ENCODE measurements at regions not wholly inside any gene's neighbourhood (a gene's known extent, or its start where the extent isn't known, plus 50 kb on each side); places are given as distances from the start of the nearest gene placed in this dataset.
"Not testable (repeated sequence)": the region's sequence is repeated elsewhere in the genome, so short reads cannot be mapped to it uniquely, and the experiment has no call there.

DNA sequence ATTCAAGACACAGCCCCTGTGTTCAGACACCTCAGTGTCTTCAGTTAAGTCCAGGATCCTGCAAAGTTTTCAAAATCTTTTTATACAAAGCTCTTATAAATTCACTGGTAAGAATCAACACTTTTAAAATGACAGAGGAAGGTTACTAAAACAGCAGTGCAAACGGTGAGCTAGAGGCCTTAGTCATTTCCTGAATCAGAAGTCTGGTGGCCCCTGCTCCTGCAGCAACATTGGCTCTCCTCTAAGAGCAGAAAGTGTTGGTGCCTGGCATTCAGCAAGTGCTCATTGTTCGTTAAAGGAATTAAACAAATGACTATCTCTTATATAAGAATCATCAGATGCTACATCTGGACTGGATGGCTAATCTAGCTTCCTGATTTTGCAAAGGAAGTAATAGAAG is 282.9 kb downstream of the PTGER3 start:
- H3K27me3 ChIP-seq (ENCODE audit: control insufficient read depth in 1 of 2, insufficient read depth in 2 of 2, low read length in 1 of 2) = no peaks in the 10 kb centered on the region
- ATAC-seq (ENCODE audit: low FRiP score) (no peak), DNase-seq (no peak)
- intact Hi-C loops (cut with DNase I) = no loop called here
- H3K4me1 ChIP-seq (ENCODE audit: control insufficient read depth in 1 of 2, insufficient read depth in 2 of 2, low read length in 2 of 2) = no peaks in the 10 kb centered on the region
- no peak overlapping the region for H3K27ac ChIP-seq (ENCODE audit: low read depth in 1 of 2, low read length in 2 of 2)
- 39 to 49% methylated on average over 2 of the region's 2 CpGs for WGBS, 2 donors
- H3K36me3 ChIP-seq (ENCODE audit: control insufficient read depth in 1 of 2, insufficient read depth in 2 of 2, low read length in 1 of 2) = no peaks in the 10 kb centered on the region
- H3K4me3 ChIP-seq (ENCODE audit: low read length in 2 of 2) = no peak overlapping the region
- no peaks in the 10 kb centered on the region for H3K9me3 ChIP-seq (ENCODE audit: control insufficient read depth, low read length)

DNA sequence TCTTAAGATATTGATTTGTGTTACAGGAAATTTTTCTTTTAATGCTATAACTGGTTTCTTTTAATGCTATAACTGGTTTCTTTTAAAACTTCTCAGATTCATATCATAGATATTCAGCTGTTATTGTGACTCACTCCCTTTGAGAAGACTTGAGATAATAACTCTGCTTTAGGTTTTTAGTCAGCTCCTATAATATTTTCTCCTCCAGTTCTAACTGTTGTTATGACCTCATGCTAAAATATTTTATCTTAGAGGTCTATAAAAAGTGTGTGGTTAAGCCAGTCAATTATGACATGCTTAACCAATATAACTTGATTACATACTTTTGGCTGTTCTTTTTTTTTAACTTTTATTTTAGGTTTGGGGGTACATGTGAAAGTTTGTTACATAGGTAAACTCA is 280.2 kb downstream of the PTGER3 start:
- ATAC-seq (ENCODE audit: low FRiP score) (no peak), DNase-seq (no peak)
- Histone ChIP-seq H3K4me1 (ENCODE audit: control insufficient read depth in 1 of 2, insufficient read depth in 2 of 2, low read length in 2 of 2) (no peaks in the 10 kb centered on the region), H3K9me3 (ENCODE audit: control insufficient read depth, low read length) (no peaks in the 10 kb centered on the region), H3K27ac (ENCODE audit: low read depth in 1 of 2, low read length in 2 of 2) (no peak overlapping the region), H3K36me3 (ENCODE audit: control insufficient read depth in 1 of 2, insufficient read depth in 2 of 2, low read length in 1 of 2) (no peaks in the 10 kb centered on the region), H3K4me3 (ENCODE audit: low read length in 2 of 2) (no peak overlapping the region), H3K27me3 (ENCODE audit: control insufficient read depth in 1 of 2, insufficient read depth in 2 of 2, low read length in 1 of 2) (no peaks in the 10 kb centered on the region)
- intact Hi-C loops (cut with DNase I) = no loop called here

DNA sequence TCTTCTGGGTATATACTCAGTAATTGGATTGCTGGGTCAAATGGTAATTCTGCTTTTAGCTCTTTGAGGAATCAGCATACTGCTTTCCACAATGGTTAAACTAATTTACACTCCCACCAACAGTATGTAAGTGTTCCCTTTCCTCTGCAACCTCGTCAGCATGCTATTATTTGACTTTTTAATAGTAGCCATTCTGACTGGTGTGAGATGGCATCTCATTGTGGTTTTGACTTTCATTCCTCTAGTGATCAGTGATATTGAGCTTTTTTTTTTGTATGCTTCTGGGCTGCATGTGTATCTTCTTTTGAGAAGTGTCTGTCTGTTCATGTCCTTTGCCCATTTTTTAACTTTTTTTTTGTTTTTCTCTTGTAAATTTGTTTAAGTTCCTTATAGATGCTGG is 279.4 kb downstream of the PTGER3 start:
- Histone ChIP-seq H3K27ac (ENCODE audit: low read depth in 1 of 2, low read length in 2 of 2) (no peak overlapping the region), H3K36me3 (ENCODE audit: control insufficient read depth in 1 of 2, insufficient read depth in 2 of 2, low read length in 1 of 2) (no peaks in the 10 kb centered on the region), H3K4me1 (ENCODE audit: control insufficient read depth in 1 of 2, insufficient read depth in 2 of 2, low read length in 2 of 2) (no peaks in the 10 kb centered on the region), H3K27me3 (ENCODE audit: control insufficient read depth in 1 of 2, insufficient read depth in 2 of 2, low read length in 1 of 2) (no peaks in the 10 kb centered on the region), H3K9me3 (ENCODE audit: control insufficient read depth, low read length) (no peaks in the 10 kb centered on the region), H3K4me3 (ENCODE audit: low read length in 2 of 2) (no peak overlapping the region)
- no peak for ATAC-seq (ENCODE audit: low FRiP score)
- intact Hi-C loops (cut with DNase I) = no loop called here
- WGBS, 2 donors = 88 to 100% methylated on average over 1 of the region's 1 CpG
- no peak for DNase-seq

DNA sequence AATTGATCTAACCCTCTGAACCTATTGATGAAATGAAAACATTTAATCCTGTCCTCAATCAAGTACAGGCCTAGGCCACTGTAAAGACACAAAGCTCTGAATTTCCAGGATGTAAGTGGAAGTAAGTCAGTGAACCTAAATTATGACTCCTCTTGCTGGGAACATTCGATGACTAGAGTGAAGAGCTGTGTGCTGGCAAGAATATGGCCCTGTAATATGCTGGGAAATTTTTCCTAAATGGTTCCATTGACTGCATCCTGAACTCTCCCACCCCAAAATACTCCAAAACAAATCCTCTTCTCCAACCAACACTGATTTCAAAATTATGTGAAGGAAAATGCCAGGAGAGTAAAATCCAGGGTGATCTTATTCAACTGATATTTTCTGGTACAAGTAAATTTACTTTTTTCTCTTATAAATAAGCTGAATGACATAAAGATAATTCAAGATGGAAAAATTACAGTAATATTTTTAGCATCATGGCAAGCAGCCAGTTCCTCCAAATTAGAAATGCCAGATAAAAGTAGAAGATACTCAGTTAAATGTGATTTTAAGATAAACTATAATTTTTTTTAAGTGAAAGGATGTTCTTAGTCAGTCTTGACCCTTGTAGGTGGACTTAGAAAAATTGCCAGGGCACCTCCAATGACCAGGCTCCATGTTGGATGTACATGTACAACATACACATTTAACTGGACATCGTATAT is 269.4 kb downstream of the PTGER3 start:
- Histone ChIP-seq H3K36me3 (ENCODE audit: control insufficient read depth in 1 of 2, insufficient read depth in 2 of 2, low read length in 1 of 2) (no peaks in the 10 kb centered on the region), H3K4me1 (ENCODE audit: control insufficient read depth in 1 of 2, insufficient read depth in 2 of 2, low read length in 2 of 2) (no peaks in the 10 kb centered on the region), H3K9me3 (ENCODE audit: control insufficient read depth, low read length) (no peaks in the 10 kb centered on the region), H3K27me3 (ENCODE audit: control insufficient read depth in 1 of 2, insufficient read depth in 2 of 2, low read length in 1 of 2) (no peaks in the 10 kb centered on the region), H3K4me3 (ENCODE audit: low read length in 2 of 2) (no peak overlapping the region), H3K27ac (ENCODE audit: low read depth in 1 of 2, low read length in 2 of 2) (no peak overlapping the region)
- ATAC-seq (ENCODE audit: low FRiP score) (no peak), DNase-seq (no peak)
- intact Hi-C loops (cut with DNase I) = no loop called here
- WGBS, 2 donors = 75 to 76% methylated on average over 2 of the region's 2 CpGs

DNA sequence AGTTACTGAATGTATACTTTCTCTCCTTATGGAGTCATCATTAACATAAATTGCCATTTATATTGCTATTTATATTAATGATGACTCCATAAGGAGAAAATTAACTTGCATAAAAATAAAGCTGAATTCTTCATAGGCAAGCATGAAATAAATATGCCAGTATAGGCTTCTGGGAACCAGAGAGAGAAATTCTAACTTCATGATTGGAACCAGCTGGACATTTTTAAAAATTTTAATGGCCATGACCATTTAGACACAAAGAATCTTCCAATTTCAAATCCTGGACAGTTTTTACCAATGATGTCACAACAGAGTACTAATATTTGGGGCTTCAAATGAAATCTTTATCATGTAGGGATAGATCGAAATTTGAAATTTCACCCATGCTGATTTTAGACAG is 268.7 kb downstream of the PTGER3 start:
- no peak overlapping the region for H3K27ac ChIP-seq (ENCODE audit: low read depth in 1 of 2, low read length in 2 of 2)
- intact Hi-C loops (cut with DNase I) = no loop called here
- DNase-seq (no peak), ATAC-seq (ENCODE audit: low FRiP score) (no peak)
- H3K4me1 ChIP-seq (ENCODE audit: control insufficient read depth in 1 of 2, insufficient read depth in 2 of 2, low read length in 2 of 2) = no peaks in the 10 kb centered on the region
- WGBS, 2 donors = 98 to 100% methylated on average over 1 of the region's 1 CpG
- H3K36me3 ChIP-seq (ENCODE audit: control insufficient read depth in 1 of 2, insufficient read depth in 2 of 2, low read length in 1 of 2) = no peaks in the 10 kb centered on the region
- H3K27me3 ChIP-seq (ENCODE audit: control insufficient read depth in 1 of 2, insufficient read depth in 2 of 2, low read length in 1 of 2) = no peaks in the 10 kb centered on the region
- no peaks in the 10 kb centered on the region for H3K9me3 ChIP-seq (ENCODE audit: control insufficient read depth, low read length)
- H3K4me3 ChIP-seq (ENCODE audit: low read length in 2 of 2) = no peak overlapping the region

DNA sequence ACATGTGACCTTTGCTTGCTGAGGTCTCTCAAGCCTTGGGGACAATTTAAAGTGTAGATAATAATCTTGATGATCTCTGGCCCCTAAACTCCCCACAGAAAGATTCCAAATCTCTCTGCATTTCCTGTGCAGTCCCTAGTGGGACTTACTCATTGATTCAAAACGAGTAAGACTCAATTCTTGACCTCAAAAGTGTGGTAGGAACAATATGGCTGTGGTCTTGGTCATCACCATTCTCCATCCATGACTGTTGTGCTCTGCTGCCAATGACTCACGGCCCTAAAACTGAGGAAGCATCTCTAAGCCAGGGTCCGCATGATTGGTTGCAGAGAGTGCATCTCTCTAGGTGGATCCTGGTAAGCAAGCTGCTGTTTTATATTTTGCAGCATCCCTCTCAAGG is 268.0 kb downstream of the PTGER3 start:
- no peaks in the 10 kb centered on the region for H3K4me1 ChIP-seq (ENCODE audit: control insufficient read depth in 1 of 2, insufficient read depth in 2 of 2, low read length in 2 of 2)
- intact Hi-C loops (cut with DNase I) = no loop called here
- no peak for ATAC-seq (ENCODE audit: low FRiP score)
- no peaks in the 10 kb centered on the region for H3K9me3 ChIP-seq (ENCODE audit: control insufficient read depth, low read length)
- no peak overlapping the region for H3K4me3 ChIP-seq (ENCODE audit: low read length in 2 of 2)
- H3K27me3 ChIP-seq (ENCODE audit: control insufficient read depth in 1 of 2, insufficient read depth in 2 of 2, low read length in 1 of 2) = no peaks in the 10 kb centered on the region
- WGBS, 2 donors = 74 to 79% methylated on average over 3 of the region's 3 CpGs
- H3K36me3 ChIP-seq (ENCODE audit: control insufficient read depth in 1 of 2, insufficient read depth in 2 of 2, low read length in 1 of 2) = no peaks in the 10 kb centered on the region
- no peak for DNase-seq
- no peak overlapping the region for H3K27ac ChIP-seq (ENCODE audit: low read depth in 1 of 2, low read length in 2 of 2)

DNA sequence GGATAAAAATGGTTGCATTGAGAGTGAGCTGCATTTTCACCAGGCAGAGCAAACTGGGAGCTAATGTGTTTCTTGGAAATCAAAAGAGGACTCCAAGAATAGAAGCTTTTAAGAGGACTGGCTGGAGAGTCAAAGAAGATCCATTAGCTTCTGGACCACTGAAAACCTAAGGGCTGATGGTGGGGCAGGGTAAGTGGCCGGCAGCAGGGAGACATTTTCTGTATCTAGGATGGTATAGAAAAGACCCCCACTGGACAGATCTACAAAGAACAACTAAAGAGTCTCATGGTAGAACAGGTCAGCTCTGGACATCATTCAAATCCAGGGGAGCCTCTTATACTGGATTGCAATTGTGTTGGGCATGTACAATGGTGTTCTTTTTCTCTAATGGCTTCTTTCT is 262.3 kb downstream of the PTGER3 start:
- Histone ChIP-seq H3K4me3 (ENCODE audit: low read length in 2 of 2) (no peak overlapping the region), H3K36me3 (ENCODE audit: control insufficient read depth in 1 of 2, insufficient read depth in 2 of 2, low read length in 1 of 2) (no peaks in the 10 kb centered on the region), H3K27me3 (ENCODE audit: control insufficient read depth in 1 of 2, insufficient read depth in 2 of 2, low read length in 1 of 2) (no peaks in the 10 kb centered on the region), H3K27ac (ENCODE audit: low read depth in 1 of 2, low read length in 2 of 2) (no peak overlapping the region), H3K9me3 (ENCODE audit: control insufficient read depth, low read length) (no peaks in the 10 kb centered on the region), H3K4me1 (ENCODE audit: control insufficient read depth in 1 of 2, insufficient read depth in 2 of 2, low read length in 2 of 2) (no peaks in the 10 kb centered on the region)
- DNase-seq (no peak), ATAC-seq (ENCODE audit: low FRiP score) (no peak)
- intact Hi-C loops (cut with DNase I) = no loop called here
- WGBS, 2 donors = 95 to 100% methylated on average over 1 of the region's 1 CpG

DNA sequence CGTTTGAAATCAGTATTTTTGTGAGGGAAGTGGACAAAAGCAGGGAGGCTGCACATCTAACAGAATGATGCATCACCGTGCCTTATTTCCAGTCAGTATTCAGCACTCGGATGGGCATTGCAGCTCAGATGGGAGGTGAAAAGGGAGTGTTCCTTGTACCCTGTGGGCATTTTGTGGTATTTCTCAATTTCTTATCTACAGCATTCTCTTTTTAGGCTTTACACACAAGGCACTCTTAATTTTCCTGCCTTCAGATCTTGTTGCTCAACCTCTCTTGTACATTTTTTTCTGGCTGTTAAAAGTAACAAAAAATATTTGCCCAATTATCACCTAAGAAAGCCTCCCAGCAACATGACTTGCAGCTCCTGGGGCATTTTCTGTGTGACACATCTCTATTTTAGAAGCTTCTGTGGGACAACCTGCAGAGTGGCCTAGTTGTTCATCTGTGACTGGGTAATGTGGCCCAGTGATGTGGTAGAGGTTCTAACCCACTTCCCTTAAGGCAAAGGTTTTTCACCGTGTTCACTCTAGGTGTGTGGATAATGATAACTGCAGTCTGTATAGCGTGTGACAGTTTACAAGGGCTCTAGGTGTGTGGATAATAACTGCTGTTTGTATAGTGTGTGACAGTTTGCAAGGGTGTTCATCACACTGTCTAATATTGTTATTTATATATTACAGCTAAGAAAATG is 257.2 kb downstream of the PTGER3 start:
- ATAC-seq (ENCODE audit: low FRiP score) (no peak), DNase-seq (no peak)
- intact Hi-C loops (cut with DNase I) = no loop called here
- Histone ChIP-seq H3K27ac (ENCODE audit: low read depth in 1 of 2, low read length in 2 of 2) (no peak overlapping the region), H3K27me3 (ENCODE audit: control insufficient read depth in 1 of 2, insufficient read depth in 2 of 2, low read length in 1 of 2) (no peaks in the 10 kb centered on the region), H3K9me3 (ENCODE audit: control insufficient read depth, low read length) (no peaks in the 10 kb centered on the region), H3K36me3 (ENCODE audit: control insufficient read depth in 1 of 2, insufficient read depth in 2 of 2, low read length in 1 of 2) (no peaks in the 10 kb centered on the region), H3K4me1 (ENCODE audit: control insufficient read depth in 1 of 2, insufficient read depth in 2 of 2, low read length in 2 of 2) (no peaks in the 10 kb centered on the region), H3K4me3 (ENCODE audit: low read length in 2 of 2) (no peak overlapping the region)
- 89% methylated on average over 5 of the region's 5 CpGs for WGBS, 2 donors

DNA sequence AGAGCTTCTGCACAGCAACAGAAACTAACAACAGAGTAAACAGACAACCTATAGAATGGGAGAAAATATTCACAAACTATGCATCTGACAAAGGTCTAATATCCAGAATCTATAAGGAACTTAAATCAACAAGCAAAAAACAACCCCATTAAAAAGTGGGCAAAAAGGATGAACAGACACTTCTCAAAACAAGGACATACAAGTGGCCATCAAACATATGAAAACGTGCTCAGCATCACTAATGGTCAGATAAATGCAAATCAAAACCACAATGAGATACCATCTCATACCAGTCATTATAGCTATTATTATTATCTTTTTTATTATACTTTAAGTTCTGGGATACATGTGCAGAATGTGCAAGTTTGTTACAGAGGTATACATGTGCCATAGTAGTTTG is 252.6 kb downstream of the PTGER3 start:
- H3K4me3 ChIP-seq (ENCODE audit: low read length in 2 of 2); DNase-seq; H3K4me1 ChIP-seq (ENCODE audit: control insufficient read depth in 1 of 2, insufficient read depth in 2 of 2, low read length in 2 of 2); intact Hi-C loops (cut with DNase I); H3K36me3 ChIP-seq (ENCODE audit: control insufficient read depth in 1 of 2, insufficient read depth in 2 of 2, low read length in 1 of 2); ATAC-seq (ENCODE audit: low FRiP score); H3K27me3 ChIP-seq (ENCODE audit: control insufficient read depth in 1 of 2, insufficient read depth in 2 of 2, low read length in 1 of 2); H3K27ac ChIP-seq (ENCODE audit: low read depth in 1 of 2, low read length in 2 of 2); H3K9me3 ChIP-seq (ENCODE audit: control insufficient read depth, low read length): not testable (repeated sequence)
- WGBS, 2 donors = 86 to 93% methylated on average over 1 of the region's 1 CpG

Data from aorta (tissue), 5 donors.